Pancreas (tissue), 10 donors: ENCODE measurements at regions not wholly inside any gene's neighbourhood (a gene's known extent, or its start where the extent isn't known, plus 50 kb on each side); places are given as distances from the start of the nearest gene placed in this dataset.
"Not testable (repeated sequence)": the region's sequence is repeated elsewhere in the genome, so short reads cannot be mapped to it uniquely, and the experiment has no call there.

Source experiments
- ATAC-seq, 4 donors: fragments of 200-7000 bp; cut with Tn5 transposase; one replicate each; pipeline versions ENCODE4 v1.8.0 to v1.9.1; 2020; ENCODE audit warnings: mild to moderate bottlenecking in 4 of 4, moderate library complexity in 4 of 4
- DNase-seq, 6 donors: peaks; one replicate each; pipeline ENCODE4 v3.0.0-alpha.2; 2020
- FAIRE-seq: peaks from 2 replicates; lab custom pipeline; 2012; peaks lifted over from hg19 to GRCh38; lab: Jason Lieb, UNC
- H3K27ac ChIP-seq, 4 donors: fragments of 200-600 bp; sonication (generic); 1 replicate in 3 of 4; 2 replicates in 1 of 4; pipeline versions ENCODE4 v1.5.0 to v1.8.0; 2020
- H3K27me3 ChIP-seq, 4 donors: fragments of 200-600 bp; one replicate each; pipeline ENCODE4 v1.8.0; 2021
- H3K36me3 ChIP-seq, 3 donors: fragments of 200-600 bp; sonication (generic) in 1 of 3; one replicate each; pipeline versions ENCODE4 v1.5.0 to v1.8.0; 2020 to 2021
- H3K4me1 ChIP-seq, 3 donors: fragments of 200-600 bp; one replicate each; pipeline ENCODE4 v1.8.0; 2021
- H3K4me3 ChIP-seq, 4 donors: fragments of 200-600 bp; sonication (generic) in 2 of 4; one replicate each; pipeline versions ENCODE4 v1.5.0 to v1.8.0; 2020 to 2021
- H3K9me3 ChIP-seq, 4 donors: fragments of 200-600 bp; one replicate each; pipeline ENCODE4 v1.8.0; 2021
- WGBS, 2 donors: extraction: QIAGEN DNeasy Blood & Tissue Kit; methylation state at CpG; one replicate each; pipeline ENCODE4 v1.1.7; 2013; 5-methylcytosine and 5-hydroxymethylcytosine counted together
- intact Hi-C, 3 donors: fragments of 100-400 bp; cut with DNase I; formaldehyde crosslinking; loops; one replicate each; pipeline versions ENCODE4 v1.11.1 to v1.14.2; 2022
- TF ChIP-seq, protein P1 (sequence below), 4 donors: fragments of 200-600 bp; sonication (generic) in 3 of 4; IDR thresholded peaks; one replicate each; pipeline versions ENCODE4 v1.5.0 to v1.8.0; 2021; ENCODE audit warnings: antibody characterized with exemption in 4 of 4
- donor health status: healthy with polysubstance abuse.
- donor health status: DM: no; HTN: no; CAD: no; lungs with moderate emphysema.
- donor health status: DM: no; HTN: no; CAD: no.
- donor health status: control.
- donor health status: control.
- donor health status: Bipolar disorder and iron deficiency.
- donor health status: DM: yes; HTN: yes; CAD: no.
- donor health status: DM: no; HTN: no; CAD: no.
- donor health status: DM: no; HTN: no; CAD: no.
- donor health status: DM: yes; HTN: yes; CAD: no.

DNA sequence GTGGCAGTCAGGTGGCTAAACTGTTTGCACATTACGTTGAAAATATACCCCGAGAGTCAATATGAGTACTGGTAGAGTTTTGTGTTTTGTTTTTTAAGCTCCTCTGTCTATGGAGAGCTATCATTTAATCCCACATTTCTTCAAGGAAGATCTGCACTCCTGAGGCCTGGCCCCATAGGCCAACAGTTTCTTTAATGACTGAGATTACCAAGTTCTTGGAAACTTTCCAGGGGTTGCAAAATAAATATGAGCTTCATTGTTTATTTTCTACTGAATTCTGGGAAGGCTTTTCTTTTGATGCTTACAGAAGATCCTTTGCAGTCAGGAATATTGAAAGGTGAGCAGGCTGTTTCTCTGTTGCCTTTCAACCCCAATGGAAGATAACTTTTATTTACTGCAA is 452.0 kb downstream of the JRKL start:
- DNase-seq (no peak), ATAC-seq (no peak), FAIRE-seq (no peak)
- Histone ChIP-seq H3K9me3 (no peaks in the 10 kb centered on the region), H3K4me1 (no peaks in the 10 kb centered on the region), H3K4me3 (no peak overlapping the region), H3K27ac (no peak overlapping the region), H3K36me3 (no peaks in the 10 kb centered on the region), H3K27me3 (no peaks in the 10 kb centered on the region)
- TF ChIP-seq, protein P1, sequence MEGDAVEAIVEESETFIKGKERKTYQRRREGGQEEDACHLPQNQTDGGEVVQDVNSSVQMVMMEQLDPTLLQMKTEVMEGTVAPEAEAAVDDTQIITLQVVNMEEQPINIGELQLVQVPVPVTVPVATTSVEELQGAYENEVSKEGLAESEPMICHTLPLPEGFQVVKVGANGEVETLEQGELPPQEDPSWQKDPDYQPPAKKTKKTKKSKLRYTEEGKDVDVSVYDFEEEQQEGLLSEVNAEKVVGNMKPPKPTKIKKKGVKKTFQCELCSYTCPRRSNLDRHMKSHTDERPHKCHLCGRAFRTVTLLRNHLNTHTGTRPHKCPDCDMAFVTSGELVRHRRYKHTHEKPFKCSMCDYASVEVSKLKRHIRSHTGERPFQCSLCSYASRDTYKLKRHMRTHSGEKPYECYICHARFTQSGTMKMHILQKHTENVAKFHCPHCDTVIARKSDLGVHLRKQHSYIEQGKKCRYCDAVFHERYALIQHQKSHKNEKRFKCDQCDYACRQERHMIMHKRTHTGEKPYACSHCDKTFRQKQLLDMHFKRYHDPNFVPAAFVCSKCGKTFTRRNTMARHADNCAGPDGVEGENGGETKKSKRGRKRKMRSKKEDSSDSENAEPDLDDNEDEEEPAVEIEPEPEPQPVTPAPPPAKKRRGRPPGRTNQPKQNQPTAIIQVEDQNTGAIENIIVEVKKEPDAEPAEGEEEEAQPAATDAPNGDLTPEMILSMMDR (IDR thresholded peaks at IDR 0.05), result no peak
- 46 to 68% methylated on average over 2 of the region's 2 CpGs for WGBS, 2 donors
- intact Hi-C loops, result no loop called here

GRCh38 chr11:96842731-96843130 is 452.9 kb downstream of the JRKL start:
- H3K4me1 ChIP-seq, result no peaks in the 10 kb centered on the region
- FAIRE-seq (no peak), DNase-seq (no peak), ATAC-seq (no peak)
- TF ChIP-seq, protein P1 (IDR thresholded peaks at IDR 0.05), result no peak
- H3K36me3 ChIP-seq, result no peaks in the 10 kb centered on the region
- intact Hi-C loops, result no loop called here
- H3K4me3 ChIP-seq, result no peak overlapping the region
- no peaks in the 10 kb centered on the region for H3K9me3 ChIP-seq
- no peaks in the 10 kb centered on the region for H3K27me3 ChIP-seq
- 79 to 88% methylated on average over 1 of the region's 1 CpG for WGBS, 2 donors
- H3K27ac ChIP-seq, result no peak overlapping the region

DNA sequence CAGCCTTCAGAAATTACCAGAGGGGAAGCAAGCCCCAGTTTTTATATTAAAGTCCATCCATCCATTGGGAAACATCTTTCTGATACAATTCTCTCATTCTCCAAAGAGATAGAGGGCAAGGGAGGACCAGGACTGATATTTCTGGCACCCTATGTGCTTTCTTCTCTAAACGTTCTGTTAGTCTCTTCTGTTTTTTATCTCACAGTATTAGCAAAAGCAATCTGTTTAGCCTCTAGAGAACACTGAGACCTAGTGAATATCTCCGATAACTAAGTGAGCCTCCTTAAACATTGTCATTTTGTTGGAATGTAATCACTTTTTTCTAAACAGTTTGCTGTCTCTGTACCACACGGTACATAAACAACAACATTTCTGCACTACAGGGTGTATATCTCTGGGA is 464.6 kb downstream of the JRKL start:
- Histone ChIP-seq H3K27me3 (no peaks in the 10 kb centered on the region), H3K27ac (no peak overlapping the region), H3K4me1 (no peaks in the 10 kb centered on the region), H3K4me3 (no peak overlapping the region), H3K9me3 (no peaks in the 10 kb centered on the region), H3K36me3 (no peaks in the 10 kb centered on the region)
- TF ChIP-seq, protein P1 (IDR thresholded peaks at IDR 0.05), result no peak
- WGBS, 2 donors, result 47 to 71% methylated on average over 3 of the region's 3 CpGs
- DNase-seq (no peak), FAIRE-seq (no peak), ATAC-seq (no peak)
- intact Hi-C loops, result no loop called here

DNA sequence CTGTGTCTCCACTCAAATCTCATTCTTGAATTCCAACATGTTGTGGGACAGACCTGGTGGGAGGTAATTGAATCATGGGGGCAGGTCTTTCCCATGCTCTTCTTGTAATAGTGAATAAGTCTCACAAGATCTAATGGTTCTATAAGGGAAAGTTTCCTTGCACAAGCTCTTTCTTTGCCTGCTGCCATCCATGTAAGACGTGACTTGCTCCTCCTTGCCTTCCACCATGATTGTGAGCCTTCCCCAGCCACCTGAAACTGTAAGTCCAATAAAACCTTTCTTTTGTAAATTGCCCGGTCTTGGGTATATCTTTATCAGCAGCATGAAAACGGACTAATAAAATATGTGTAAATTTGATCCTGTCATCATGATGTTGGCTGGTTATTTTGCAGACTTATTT is 471.9 kb downstream of the JRKL start:
- H3K36me3 ChIP-seq, intact Hi-C loops, H3K4me1 ChIP-seq, FAIRE-seq, H3K9me3 ChIP-seq, H3K27ac ChIP-seq, DNase-seq, H3K4me3 ChIP-seq, H3K27me3 ChIP-seq, ATAC-seq: not testable (repeated sequence)
- 57 to 69% methylated on average over 3 of the region's 3 CpGs for WGBS, 2 donors

DNA sequence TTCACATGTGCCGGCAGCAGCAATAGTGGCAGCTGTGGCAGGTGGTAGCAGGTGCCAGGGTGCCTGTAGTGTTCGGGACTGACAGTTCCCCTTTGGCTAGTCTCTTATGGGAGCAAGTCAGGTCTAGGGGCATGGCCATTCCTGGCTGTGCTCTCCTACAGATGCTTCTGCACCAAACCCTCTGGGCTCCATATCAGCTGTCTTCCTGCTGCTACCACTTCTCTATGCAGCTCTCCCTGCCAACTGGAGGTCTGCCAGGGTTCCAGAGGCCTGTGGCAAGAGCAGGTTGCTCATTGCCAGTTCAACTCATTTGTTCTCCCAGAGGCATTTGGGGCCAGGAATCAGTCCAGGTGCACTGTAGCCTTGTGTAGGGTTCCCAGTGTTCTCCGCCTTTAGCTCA is 473.7 kb downstream of the JRKL start:
- WGBS, 2 donors, result 75 to 82% methylated on average over 3 of the region's 3 CpGs
- H3K36me3 ChIP-seq, result no peaks in the 10 kb centered on the region
- no peaks in the 10 kb centered on the region for H3K27me3 ChIP-seq
- H3K4me3 ChIP-seq, result no peak overlapping the region
- no peak overlapping the region for H3K27ac ChIP-seq
- ATAC-seq (no peak), FAIRE-seq (no peak), DNase-seq (peak in 2 of 6 donors; percentile 26 to 28)
- intact Hi-C loops, result no loop called here
- TF ChIP-seq, protein P1 (IDR thresholded peaks at IDR 0.05), result no peak
- no peaks in the 10 kb centered on the region for H3K9me3 ChIP-seq
- H3K4me1 ChIP-seq, result no peaks in the 10 kb centered on the region

GRCh38 chr11:96865020-96865419 is 475.2 kb downstream of the JRKL start:
- Histone ChIP-seq H3K27me3 (no peaks in the 10 kb centered on the region), H3K9me3 (no peaks in the 10 kb centered on the region), H3K27ac (no peak overlapping the region), H3K4me3 (no peak overlapping the region), H3K4me1 (no peaks in the 10 kb centered on the region), H3K36me3 (no peaks in the 10 kb centered on the region)
- DNase-seq (no peak), ATAC-seq (no peak), FAIRE-seq (no peak)
- WGBS, 2 donors, result 59 to 76% methylated on average over 2 of the region's 2 CpGs
- intact Hi-C loops, result no loop called here
- TF ChIP-seq, protein P1 (IDR thresholded peaks at IDR 0.05), result no peak
